Naive thymus-derived CD8-positive, alpha-beta T cell (primary cell): ENCODE measurements at regions not wholly inside any gene's neighbourhood (a gene's known extent, or its start where the extent isn't known, plus 50 kb on each side); places are given as distances from the start of the nearest gene placed in this dataset.

Source experiments
- ATAC-seq, 2 donors: fragments of 150-1000 bp; cut with Tn5 transposase in 1 of 2; sonication (Bioruptor Pico), chemical (Tn5 transposase) in 1 of 2; 1 replicate in 1 of 2; 2 replicates in 1 of 2; pipeline ENCODE4 v1.10.0; 2021; ENCODE audit warnings: mild to moderate bottlenecking in 2 of 2, moderate library complexity in 2 of 2
- POLR2A ChIA-PET: fragments of 350-600 bp; sonication (Branson Sonifier 250); formaldehyde crosslinking; loops from one replicate; lab custom pipeline; 2021; ENCODE audit warnings: antibody characterized with exemption; lab: Charles Lee
- DNase-seq, 10 donors: peaks; one replicate each; pipeline versions ENCODE4 v3.0.0 to v3.0.0-alpha.2; 2020 to 2022
- H3K27ac Mint-ChIP-seq, 10 donors: one replicate each; pipeline ENCODE4 v1.8.0; 2020 to 2022; ENCODE audit warnings: mild to moderate bottlenecking in 10 of 10, mixed read lengths in 10 of 10, moderate library complexity in 4 of 10, inconsistent platforms in 1 of 10
- H3K27me3 Mint-ChIP-seq, 5 donors: one replicate each; pipeline ENCODE4 v1.8.0; 2021 to 2022; ENCODE audit warnings: mixed read lengths in 5 of 5
- H3K36me3 Mint-ChIP-seq, 3 donors: one replicate each; pipeline ENCODE4 v1.8.0; 2020 to 2022; ENCODE audit warnings: mixed read lengths in 3 of 3, mild to moderate bottlenecking in 2 of 3, inconsistent platforms in 1 of 3
- H3K4me1 Mint-ChIP-seq, 4 donors: one replicate each; pipeline ENCODE4 v1.8.0; 2021 to 2022; ENCODE audit warnings: mixed read lengths in 4 of 4
- H3K4me3 Mint-ChIP-seq, 10 donors: one replicate each; pipeline ENCODE4 v1.8.0; 2020 to 2022; ENCODE audit warnings: mild to moderate bottlenecking in 10 of 10, mixed read lengths in 10 of 10, moderate library complexity in 6 of 10, inconsistent platforms in 1 of 10
- H3K9me3 Mint-ChIP-seq, 9 donors: one replicate each; pipeline ENCODE4 v1.8.0; 2020 to 2022; ENCODE audit warnings: mixed read lengths in 9 of 9, mild to moderate bottlenecking in 3 of 9, inconsistent platforms in 1 of 9, moderate library complexity in 1 of 9

DNA sequence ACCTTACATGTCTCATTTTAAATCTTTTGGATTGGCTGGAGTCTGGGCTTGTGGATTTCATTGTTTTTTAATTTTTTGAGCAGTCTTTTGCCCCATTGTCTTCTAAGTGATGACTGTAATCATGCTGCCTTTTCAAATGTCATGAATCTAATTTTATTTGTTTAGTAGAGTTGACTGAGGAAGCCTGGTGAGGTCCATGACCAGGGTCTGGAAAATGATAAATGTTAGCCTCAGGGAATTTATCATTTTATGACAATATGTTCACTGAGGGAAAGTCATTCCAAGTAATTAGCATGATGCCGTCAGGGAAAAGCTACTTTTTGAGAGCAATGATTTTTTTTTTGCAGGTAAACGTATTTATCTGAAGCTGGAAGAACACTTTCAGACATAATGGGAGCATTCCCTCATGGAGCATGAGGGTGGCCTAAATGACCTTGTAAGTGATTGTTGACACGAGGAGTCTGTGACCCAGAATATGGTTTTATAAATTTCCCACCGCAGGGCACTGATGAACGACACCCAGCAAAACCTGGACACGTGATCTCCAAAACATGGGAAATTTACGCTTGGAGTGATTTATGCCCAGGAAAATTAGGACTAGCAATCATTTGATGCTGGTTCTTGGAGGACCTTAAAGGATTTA is 155.3 kb upstream of the NABP1 start:
- POLR2A ChIA-PET: no interaction called here
- Mint-ChIP-seq H3K36me3 (no peaks in the 10 kb centered on the region), H3K27ac (peak overlapping the region in 1 of 10 donors; percentile 2), H3K9me3 (peaks cover 0 to 5% (median 0%) of the 10 kb centered on the region in 9 donors), H3K4me1 (no peaks in the 10 kb centered on the region), H3K4me3 (no peak overlapping the region), H3K27me3 (peaks cover 0 to 12% (median 1%) of the 10 kb centered on the region in 5 donors)
- DNase-seq (no peak), ATAC-seq (no peak)

DNA sequence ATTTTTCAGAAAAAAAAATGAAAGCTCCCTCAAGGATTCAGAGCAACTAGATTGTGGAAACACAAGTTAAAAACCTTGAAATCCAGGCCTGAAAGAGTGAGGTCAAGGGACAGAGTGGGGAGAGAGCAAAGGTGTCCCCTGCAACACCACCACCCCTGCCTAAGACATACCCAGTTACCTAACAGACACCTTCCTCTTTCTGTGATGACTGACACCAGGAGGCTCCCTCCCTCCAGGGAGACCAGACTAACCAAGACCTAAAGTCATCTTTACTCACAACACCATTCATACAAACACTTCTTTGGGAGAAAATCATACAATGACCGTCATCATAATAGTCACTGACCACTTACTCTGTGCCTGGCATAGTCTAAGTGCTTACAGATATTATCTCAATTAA is 151.8 kb upstream of the NABP1 start:
- H3K4me3 Mint-ChIP-seq: no peak overlapping the region
- H3K27ac Mint-ChIP-seq: no peak overlapping the region
- no peaks in the 10 kb centered on the region for H3K9me3 Mint-ChIP-seq
- H3K27me3 Mint-ChIP-seq: peaks cover 0 to 2% (median 0%) of the 10 kb centered on the region in 5 donors
- no peaks in the 10 kb centered on the region for H3K4me1 Mint-ChIP-seq
- no peaks in the 10 kb centered on the region for H3K36me3 Mint-ChIP-seq
- ATAC-seq (no peak), DNase-seq (no peak)
- POLR2A ChIA-PET: no interaction called here

DNA sequence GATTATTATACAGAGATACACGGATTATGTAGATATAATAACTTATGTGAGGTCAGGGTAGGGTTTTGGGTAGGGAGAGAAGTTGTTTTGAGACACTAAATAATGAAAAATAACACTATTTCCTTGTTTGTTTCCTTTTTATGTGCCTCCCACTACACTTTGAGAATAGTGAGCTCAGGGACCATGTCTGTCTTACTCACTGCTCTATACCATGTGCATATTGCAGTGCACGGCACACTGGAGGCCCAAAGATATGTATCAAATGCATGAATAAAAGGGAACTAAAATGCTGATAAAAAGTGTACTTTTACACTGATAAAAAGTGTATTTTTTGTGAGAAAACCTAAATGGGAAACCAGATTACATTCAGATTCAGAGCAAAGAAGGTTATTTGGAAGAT is 151.4 kb upstream of the NABP1 start:
- DNase-seq (no peak), ATAC-seq (no peak)
- H3K4me3 Mint-ChIP-seq: no peak overlapping the region
- POLR2A ChIA-PET: no interaction called here
- no peaks in the 10 kb centered on the region for H3K36me3 Mint-ChIP-seq
- H3K9me3 Mint-ChIP-seq: no peaks in the 10 kb centered on the region
- H3K27ac Mint-ChIP-seq: no peak overlapping the region
- H3K27me3 Mint-ChIP-seq: peaks cover 0 to 2% (median 0%) of the 10 kb centered on the region in 5 donors
- no peaks in the 10 kb centered on the region for H3K4me1 Mint-ChIP-seq

DNA sequence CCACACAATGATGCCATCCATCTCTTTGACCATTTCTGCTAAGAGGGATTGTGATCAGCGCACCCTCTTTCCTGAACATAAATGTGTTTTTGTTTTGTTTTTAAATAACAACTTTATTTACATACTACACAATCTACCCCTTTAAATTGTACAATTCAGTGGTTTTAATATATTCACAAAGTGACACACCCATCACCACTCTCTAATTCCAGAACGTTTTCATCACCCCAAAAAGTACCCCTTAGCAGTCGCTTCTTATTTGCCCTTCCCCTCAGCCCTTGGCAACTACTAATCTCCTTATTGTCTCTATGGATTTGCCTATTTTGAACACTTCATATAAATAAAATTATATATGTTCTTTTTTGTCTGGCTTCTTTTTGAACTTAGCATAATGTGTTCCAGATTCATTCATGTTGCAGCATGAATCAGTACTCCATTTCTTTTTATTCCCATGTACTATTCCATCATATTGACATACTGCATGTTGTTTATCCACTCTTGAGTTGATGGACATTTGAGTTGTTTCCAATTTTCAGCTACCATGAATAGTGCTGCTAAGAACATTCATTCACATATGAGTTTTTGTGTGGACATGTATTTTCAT is 150.9 kb upstream of the NABP1 start:
- Mint-ChIP-seq H3K27me3 (peaks cover 0 to 5% (median 0%) of the 10 kb centered on the region in 5 donors), H3K4me3 (no peak overlapping the region), H3K4me1 (no peaks in the 10 kb centered on the region), H3K36me3 (no peaks in the 10 kb centered on the region), H3K9me3 (no peaks in the 10 kb centered on the region), H3K27ac (no peak overlapping the region)
- ATAC-seq: no peak
- POLR2A ChIA-PET: no interaction called here
- no peak for DNase-seq

DNA sequence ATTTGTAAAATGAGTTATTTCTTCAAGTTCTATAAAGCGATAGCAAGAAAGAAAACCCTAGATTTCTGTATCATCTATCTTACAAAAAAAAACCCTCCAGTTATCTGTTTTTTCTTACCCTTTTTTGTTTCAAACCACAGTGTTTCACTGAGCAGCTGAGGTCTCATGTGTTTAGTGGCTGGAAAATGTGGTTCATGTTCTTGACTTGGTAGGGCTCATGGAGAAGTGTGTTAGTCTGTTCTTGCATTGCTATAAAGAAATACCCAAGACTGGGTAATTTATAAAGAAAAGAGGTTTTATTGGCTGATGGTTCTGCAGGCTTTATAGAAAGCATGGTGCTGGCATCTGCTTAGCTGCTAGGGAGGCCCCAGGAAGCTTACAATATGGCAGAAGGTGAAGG is 147.3 kb upstream of the NABP1 start:
- Mint-ChIP-seq H3K27ac (no peak overlapping the region), H3K9me3 (no peaks in the 10 kb centered on the region), H3K4me3 (no peak overlapping the region), H3K36me3 (no peaks in the 10 kb centered on the region), H3K4me1 (no peaks in the 10 kb centered on the region), H3K27me3 (peaks cover 0 to 5% (median 0%) of the 10 kb centered on the region in 5 donors)
- DNase-seq (no peak), ATAC-seq (no peak)
- POLR2A ChIA-PET: no interaction called here

DNA sequence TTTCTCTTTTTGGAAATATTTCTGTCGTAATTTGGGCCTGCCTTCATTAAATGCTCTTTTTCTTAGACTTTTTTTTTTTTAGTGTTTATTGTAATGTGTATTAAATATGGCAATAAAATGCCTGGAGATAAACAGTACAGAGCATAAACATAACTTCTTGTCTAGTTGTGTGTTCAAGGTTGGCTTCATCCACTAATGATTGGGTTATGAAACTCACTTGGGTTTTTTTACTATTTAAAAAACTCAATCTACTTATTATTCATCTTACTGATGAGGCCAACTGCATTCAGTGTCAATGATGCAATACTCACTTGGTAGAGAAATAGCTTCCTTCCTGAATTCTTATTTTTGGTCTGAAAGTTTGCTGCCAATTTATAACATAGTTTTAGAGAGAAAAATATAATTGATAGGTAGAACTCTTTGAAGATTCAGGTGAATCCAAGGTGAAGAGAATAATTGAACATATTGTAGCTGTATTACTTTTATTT is 144.2 kb upstream of the NABP1 start:
- POLR2A ChIA-PET: no interaction called here
- no peak for ATAC-seq
- H3K27me3 Mint-ChIP-seq: peaks cover 0 to 5% (median 0%) of the 10 kb centered on the region in 5 donors

DNA sequence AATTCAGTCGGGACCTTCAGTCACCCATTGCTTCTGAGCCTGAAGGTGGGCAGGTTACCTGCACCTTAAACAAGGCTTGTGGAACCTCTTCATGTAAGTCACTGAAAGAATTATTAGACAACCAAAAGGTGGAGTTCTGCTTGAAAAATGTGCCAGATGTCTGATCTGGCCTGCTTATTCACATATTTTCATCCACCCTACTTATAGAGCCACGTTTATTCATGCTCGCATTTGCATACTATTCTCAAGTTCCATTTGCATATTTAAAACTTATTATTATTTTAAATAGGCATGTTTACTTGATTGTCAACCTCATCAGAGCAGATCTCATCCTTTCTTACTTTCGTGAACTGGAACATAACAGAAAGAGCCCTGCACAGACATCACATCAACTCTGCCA is 140.0 kb upstream of the NABP1 start:
- Mint-ChIP-seq H3K27ac (no peak overlapping the region), H3K4me1 (no peaks in the 10 kb centered on the region), H3K36me3 (no peaks in the 10 kb centered on the region), H3K27me3 (no peaks in the 10 kb centered on the region), H3K4me3 (no peak overlapping the region), H3K9me3 (peaks cover 0 to 8% (median 0%) of the 10 kb centered on the region in 9 donors)
- POLR2A ChIA-PET: interaction anchor here (0.7 kb wide), 1 partner anchor 381 kb away, joined by 3 read pairs; no protein-coding TSS in a partner anchor
- ATAC-seq (no peak), DNase-seq (no peak)

More for the DNA sequence above, 144.2 kb upstream of the NABP1 start:
- Mint-ChIP-seq H3K27ac (no peak overlapping the region), H3K9me3 (peaks cover 0 to 8% (median 0%) of the 10 kb centered on the region in 9 donors), H3K4me1 (no peaks in the 10 kb centered on the region), H3K4me3 (no peak overlapping the region), H3K36me3 (no peaks in the 10 kb centered on the region)
- no peak for DNase-seq

DNA sequence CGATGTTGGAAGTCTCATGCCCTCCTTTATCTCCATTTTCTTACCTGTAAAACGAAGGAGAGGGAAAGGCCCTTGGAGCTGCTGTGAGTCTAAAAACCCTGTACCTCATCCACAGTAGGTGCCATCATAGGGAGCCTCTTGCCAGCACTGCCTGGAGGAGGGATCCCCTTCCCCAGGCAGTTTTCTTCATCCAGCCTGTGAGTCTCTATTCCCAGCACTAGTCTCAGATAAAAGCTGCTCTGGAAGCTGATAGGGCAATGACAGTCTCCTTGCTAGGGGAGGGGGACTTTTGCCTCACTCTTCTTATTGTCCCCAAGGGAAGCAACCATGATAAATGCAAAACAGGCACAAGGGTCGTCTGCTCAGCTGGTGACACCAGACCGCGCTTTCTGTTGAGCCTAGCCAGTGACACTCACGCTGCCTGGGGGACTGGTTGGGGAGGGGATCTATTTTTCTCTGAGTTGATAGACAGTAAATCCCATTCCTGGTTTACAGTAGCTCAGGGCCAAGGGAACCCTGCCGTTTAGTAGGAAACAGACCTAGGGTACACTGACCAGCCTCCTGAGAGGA is 139.5 kb upstream of the NABP1 start:
- DNase-seq (no peak), ATAC-seq (no peak)
- H3K36me3 Mint-ChIP-seq: no peaks in the 10 kb centered on the region
- H3K27me3 Mint-ChIP-seq: no peaks in the 10 kb centered on the region
- peaks cover 0 to 8% (median 0%) of the 10 kb centered on the region in 9 donors for H3K9me3 Mint-ChIP-seq
- no peak overlapping the region for H3K27ac Mint-ChIP-seq
- no peaks in the 10 kb centered on the region for H3K4me1 Mint-ChIP-seq
- POLR2A ChIA-PET: no interaction called here
- H3K4me3 Mint-ChIP-seq: no peak overlapping the region

DNA sequence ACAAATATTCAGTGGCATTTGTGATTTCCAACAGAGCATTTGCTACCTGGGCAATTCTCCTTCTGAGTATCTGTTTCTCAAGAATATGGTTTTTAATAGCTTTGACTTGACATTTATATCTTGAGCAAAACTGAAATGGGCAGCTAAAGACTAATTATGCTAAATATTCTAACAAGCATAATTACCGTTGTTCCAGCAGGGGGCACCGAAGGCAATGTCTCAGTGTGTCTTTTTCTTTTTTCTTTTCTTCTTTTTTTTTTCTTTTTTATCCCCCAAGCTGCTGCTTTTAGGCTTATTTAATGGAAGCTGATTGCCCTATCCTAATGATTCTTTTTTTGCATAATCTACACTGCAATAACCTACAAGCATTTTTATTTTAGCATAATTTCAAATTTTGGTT is 138.9 kb upstream of the NABP1 start:
- POLR2A ChIA-PET: no interaction called here
- DNase-seq (peak in 3 of 10 donors; percentile 22 to 23 (median 23)), ATAC-seq (no peak)
- H3K36me3 Mint-ChIP-seq: no peaks in the 10 kb centered on the region
- H3K27ac Mint-ChIP-seq: peak overlapping the region in 1 of 10 donors; percentile 17
- H3K9me3 Mint-ChIP-seq: peaks cover 0 to 8% (median 0%) of the 10 kb centered on the region in 9 donors
- no peak overlapping the region for H3K4me3 Mint-ChIP-seq
- no peaks in the 10 kb centered on the region for H3K4me1 Mint-ChIP-seq
- H3K27me3 Mint-ChIP-seq: no peaks in the 10 kb centered on the region

DNA sequence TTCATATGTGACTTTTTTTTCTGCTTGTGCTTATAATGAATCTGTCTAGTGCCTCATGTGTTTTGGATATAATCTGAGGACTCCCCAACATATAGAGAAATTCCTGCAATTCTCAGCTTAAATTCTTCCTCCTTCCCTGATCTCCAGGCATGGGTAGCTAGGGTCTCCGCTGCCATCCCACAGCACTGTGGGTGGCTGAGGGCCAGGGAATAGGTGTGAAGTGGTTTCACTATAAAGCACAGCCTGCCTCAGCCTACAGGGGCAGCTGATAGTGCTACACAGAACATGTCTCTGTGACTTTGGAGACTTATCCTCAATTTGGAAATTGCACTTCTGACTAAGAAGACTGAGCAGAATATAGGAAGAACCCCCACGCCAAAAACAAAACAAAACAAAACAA is 137.3 kb upstream of the NABP1 start:
- POLR2A ChIA-PET: no interaction called here
- H3K4me3 Mint-ChIP-seq: no peak overlapping the region
- H3K4me1 Mint-ChIP-seq: no peaks in the 10 kb centered on the region

DNA sequence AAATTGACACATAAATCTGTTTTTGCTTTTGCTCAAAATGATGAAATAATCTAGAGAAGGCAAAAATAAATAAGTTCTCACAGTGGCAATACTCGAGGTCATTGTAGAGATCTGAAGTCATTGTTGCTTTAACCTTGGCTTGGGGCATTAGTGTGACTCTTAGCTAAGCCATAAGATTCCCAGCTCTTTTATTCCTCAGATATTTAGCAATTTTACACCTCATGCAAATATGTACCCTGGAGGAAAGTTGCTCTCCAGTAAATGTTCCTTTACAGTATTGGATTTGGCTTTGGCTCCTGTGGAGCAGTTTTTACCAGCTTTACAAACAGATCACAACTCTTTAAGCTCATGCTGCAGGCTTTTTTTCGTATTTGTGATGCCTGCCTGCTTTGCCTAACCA is 134.2 kb upstream of the NABP1 start:
- Mint-ChIP-seq H3K4me3 (no peak overlapping the region), H3K9me3 (peaks cover 0 to 4% (median 0%) of the 10 kb centered on the region in 9 donors), H3K36me3 (peaks cover 0 to 3% (median 1%) of the 10 kb centered on the region in 3 donors), H3K4me1 (no peaks in the 10 kb centered on the region), H3K27me3 (peaks cover 0 to 1% (median 0%) of the 10 kb centered on the region in 5 donors), H3K27ac (no peak overlapping the region)
- ATAC-seq: no peak
- POLR2A ChIA-PET: no interaction called here
- no peak for DNase-seq

More for the DNA sequence above, 137.3 kb upstream of the NABP1 start:
- no peak for DNase-seq
- Mint-ChIP-seq H3K9me3 (peaks cover 0 to 8% (median 0%) of the 10 kb centered on the region in 9 donors), H3K36me3 (peaks cover 0 to 3% (median 1%) of the 10 kb centered on the region in 3 donors), H3K27ac (no peak overlapping the region), H3K27me3 (no peaks in the 10 kb centered on the region)
- no peak for ATAC-seq

DNA sequence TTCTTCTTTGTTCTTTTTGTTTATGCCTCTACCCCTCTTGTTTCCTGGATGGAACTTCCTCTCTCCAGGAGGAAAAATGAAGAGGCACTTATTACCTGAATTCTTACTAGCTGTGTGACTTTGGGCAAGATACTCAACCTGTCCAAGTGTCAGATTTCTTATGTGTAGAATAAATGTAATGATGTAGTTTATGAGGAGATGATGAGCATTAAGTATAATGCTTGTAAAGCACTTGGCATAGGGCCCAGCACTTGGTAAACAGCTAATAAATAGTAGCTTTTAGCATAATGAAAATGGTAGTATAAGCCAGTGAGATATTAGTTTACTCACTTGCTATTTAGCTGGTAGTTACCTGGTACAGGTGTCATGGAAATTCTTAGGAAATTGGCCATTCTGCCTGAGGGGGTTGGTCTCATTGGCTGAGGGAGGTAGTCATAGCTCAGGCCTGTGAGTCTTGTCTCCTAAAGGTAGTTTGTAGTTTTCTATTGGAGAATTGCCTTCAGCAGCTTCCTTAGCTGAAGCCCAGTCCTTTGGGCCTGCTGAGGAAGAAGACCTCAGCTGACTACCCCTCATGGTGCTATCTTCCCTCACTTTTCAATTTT is 133.4 kb upstream of the NABP1 start:
- Mint-ChIP-seq H3K4me3 (no peak overlapping the region), H3K9me3 (peaks cover 0 to 4% (median 0%) of the 10 kb centered on the region in 9 donors), H3K4me1 (no peaks in the 10 kb centered on the region), H3K27ac (no peak overlapping the region), H3K27me3 (peaks cover 0 to 3% (median 0%) of the 10 kb centered on the region in 5 donors), H3K36me3 (peaks cover 0 to 3% (median 1%) of the 10 kb centered on the region in 3 donors)
- DNase-seq (no peak), ATAC-seq (no peak)
- POLR2A ChIA-PET: no interaction called here

DNA sequence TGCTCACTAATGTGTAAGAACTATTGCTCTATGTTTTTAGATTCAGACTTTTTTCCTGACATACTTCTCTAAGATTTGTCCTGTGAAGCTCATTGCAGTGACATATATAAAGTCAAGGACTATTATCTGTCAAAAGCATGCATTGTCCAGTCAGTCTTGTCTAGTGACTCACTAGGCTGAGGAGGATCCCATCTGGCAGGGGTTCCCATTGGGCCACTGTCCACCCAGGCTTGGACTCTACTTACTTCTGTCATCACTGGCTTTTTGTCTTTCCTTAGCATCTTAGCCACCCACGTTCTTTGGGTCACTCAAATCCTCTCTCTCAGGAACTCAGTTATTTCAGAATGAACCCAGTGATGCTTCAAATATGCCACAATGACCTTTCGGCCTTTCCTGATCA is 132.6 kb upstream of the NABP1 start:
- POLR2A ChIA-PET: no interaction called here
- H3K36me3 Mint-ChIP-seq: peaks cover 0 to 3% (median 1%) of the 10 kb centered on the region in 3 donors
- no peak overlapping the region for H3K27ac Mint-ChIP-seq
- H3K27me3 Mint-ChIP-seq: peaks cover 0 to 7% (median 4%) of the 10 kb centered on the region in 5 donors
- H3K9me3 Mint-ChIP-seq: peaks cover 0 to 4% (median 0%) of the 10 kb centered on the region in 9 donors
- no peaks in the 10 kb centered on the region for H3K4me1 Mint-ChIP-seq
- H3K4me3 Mint-ChIP-seq: no peak overlapping the region
- DNase-seq (no peak), ATAC-seq (no peak)
